HEK293T (cell line): ENCODE measurements at regions not wholly inside any gene's neighbourhood (a gene's known extent, or its start where the extent isn't known, plus 50 kb on each side); places are given as distances from the start of the nearest gene placed in this dataset.

Source experiments
- ARNT ChIP-seq: fragments of 450-650 bp; IDR thresholded peaks from 2 replicates; pipeline ENCODE4 v1.6.1; 2017; ENCODE audit warnings: mild to moderate bottlenecking
- BHLHE40 ChIP-seq: fragments of 450-650 bp; IDR thresholded peaks from 2 replicates; pipeline ENCODE4 v1.6.1; 2016; ENCODE audit warnings: mild to moderate bottlenecking, moderate library complexity, borderline replicate concordance
- CTBP1 ChIP-seq: fragments of 450-650 bp; IDR thresholded peaks from 2 replicates; pipeline ENCODE4 v1.6.1; 2016; ENCODE audit warnings: borderline replicate concordance
- ELF4 ChIP-seq: fragments of 450-650 bp; IDR thresholded peaks from 2 replicates; pipeline ENCODE4 v1.6.1; 2017; ENCODE audit warnings: antibody characterized with exemption
- FOXA1 ChIP-seq: fragments of 450-650 bp; IDR thresholded peaks from 2 replicates; pipeline ENCODE4 v1.6.1; 2016; ENCODE audit warnings: mild to moderate bottlenecking
- FOXK2 ChIP-seq: fragments of 450-650 bp; IDR thresholded peaks from 2 replicates; pipeline ENCODE4 v1.6.1; 2016; ENCODE audit warnings: mild to moderate bottlenecking
- FOXM1 ChIP-seq: fragments of 450-650 bp; IDR thresholded peaks from 2 replicates; pipeline ENCODE4 v1.6.1; 2017; ENCODE audit warnings: mild to moderate bottlenecking, borderline replicate concordance
- HDGF ChIP-seq: fragments of 450-650 bp; IDR thresholded peaks from 2 replicates; pipeline ENCODE4 v1.6.1; 2017; ENCODE audit warnings: antibody characterized with exemption, borderline replicate concordance
- L3MBTL2 ChIP-seq: fragments of 450-650 bp; conservative IDR thresholded peaks from 2 replicates; pipeline ENCODE4 v1.6.1; 2016; ENCODE audit warnings: mild to moderate bottlenecking
- LEF1 ChIP-seq: fragments of 450-650 bp; IDR thresholded peaks from 2 replicates; pipeline ENCODE4 v1.6.1; 2017; ENCODE audit warnings: mild to moderate bottlenecking, borderline replicate concordance
- NFRKB ChIP-seq: fragments of 450-650 bp; IDR thresholded peaks from 2 replicates; pipeline ENCODE4 v1.6.1; 2016; ENCODE audit warnings: mild to moderate bottlenecking, moderate library complexity
- SP1 ChIP-seq: fragments of 450-650 bp; IDR thresholded peaks from 2 replicates; pipeline ENCODE4 v1.6.1; 2017
- SUZ12 ChIP-seq: fragments of 450-650 bp; IDR thresholded peaks from 2 replicates; pipeline ENCODE4 v1.6.1; 2016; ENCODE audit warnings: mild to moderate bottlenecking
- TARDBP ChIP-seq: fragments of 450-650 bp; IDR thresholded peaks from 2 replicates; pipeline ENCODE4 v1.6.1; 2016

DNA sequence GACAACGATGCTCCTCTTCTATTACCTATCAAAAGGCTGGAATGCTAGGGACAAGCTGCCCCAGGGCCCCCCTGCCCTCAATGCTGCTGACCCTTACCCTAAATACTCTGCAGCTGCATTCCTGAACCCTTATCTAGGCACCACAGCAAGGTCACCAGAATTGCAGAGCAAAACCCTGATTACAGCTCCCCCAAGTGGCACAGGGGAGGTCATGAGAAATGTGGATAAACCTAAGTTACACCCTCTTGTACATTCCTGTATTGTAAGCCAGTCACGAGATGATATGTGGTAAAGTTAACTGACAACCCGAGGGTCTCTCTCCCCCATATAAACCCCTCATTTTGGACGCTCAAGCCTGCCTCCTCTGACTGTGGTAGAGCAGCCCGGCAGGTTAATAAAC, 411.8 kb upstream of the STXBP6 start:
- no peak for TF ChIP-seq BHLHE40
- no peak for TF ChIP-seq TARDBP
- no peak for TF ChIP-seq LEF1
- no peak for TF ChIP-seq NFRKB
- no peak for TF ChIP-seq FOXA1
- no peak for TF ChIP-seq HDGF
- TF ChIP-seq FOXM1 = no peak
- no peak for TF ChIP-seq L3MBTL2
- no peak for TF ChIP-seq ARNT
- no peak for TF ChIP-seq ELF4
- TF ChIP-seq SP1 = no peak
- TF ChIP-seq FOXK2 = no peak
- TF ChIP-seq SUZ12 = no peak
- no peak for TF ChIP-seq CTBP1
